H1 (cell line): ENCODE measurements at regions not wholly inside any gene's neighbourhood (a gene's known extent, or its start where the extent isn't known, plus 50 kb on each side); places are given as distances from the start of the nearest gene placed in this dataset.

Source experiments
- CTCF ChIA-PET: fragments of 300-600 bp; sonication (Branson Sonifier 250); formaldehyde crosslinking; loops from one replicate; lab custom pipeline; 2021; ENCODE audit not compliant: partially characterized antibody; lab: Charles Lee
- POLR2A ChIA-PET: fragments of 300-600 bp; sonication (Branson Sonifier 250); formaldehyde crosslinking; loops from one replicate; lab custom pipeline; 2021; ENCODE audit warnings: inconsistent platforms; ENCODE audit not compliant: partially characterized antibody; lab: Charles Lee
- DNase-seq, 2 experiments: peaks; one replicate each; pipeline versions ENCODE4 v3.0.0 to v3.0.0-alpha.2; 2010 to 2022; ENCODE audit warnings: low spot score in 2 of 2, low read depth in 1 of 2, mixed read lengths in 1 of 2
- FAIRE-seq: peaks from 2 replicates; lab custom pipeline; 2011; peaks lifted over from hg19 to GRCh38; lab: Jason Lieb, UNC
- H2AFZ ChIP-seq: 2 replicates; pipeline ENCODE4 v1.8.1; 2012; ENCODE audit warnings: low read length, inconsistent platforms
- H2AK5ac ChIP-seq: 2 replicates; pipeline ENCODE4 v1.6.1; 2013; ENCODE audit warnings: low read depth, low read length
- H2BK120ac ChIP-seq: replicated peaks from 2 replicates; pipeline ENCODE3; 2013; ENCODE audit warnings: low read depth, low read length, inconsistent platforms
- H2BK12ac ChIP-seq: 2 replicates; pipeline ENCODE4 v1.6.1; 2013; ENCODE audit warnings: low read depth, low read length
- H2BK15ac ChIP-seq: 2 replicates; pipeline ENCODE4 v1.6.1; 2013; ENCODE audit warnings: low read length
- H2BK20ac ChIP-seq: 2 replicates; pipeline ENCODE4 v1.6.1; 2013; ENCODE audit warnings: low read length
- H2BK5ac ChIP-seq: 2 replicates; pipeline ENCODE4 v1.6.1; 2013; ENCODE audit warnings: low read depth, low read length
- H3K14ac ChIP-seq: 2 replicates; pipeline ENCODE4 v1.6.1; 2013; ENCODE audit warnings: inconsistent platforms; ENCODE audit not compliant: insufficient read length
- H3K18ac ChIP-seq: 2 replicates; pipeline ENCODE4 v1.6.1; 2013; ENCODE audit warnings: low read length; ENCODE audit errors: extremely low read depth
- H3K23ac ChIP-seq: 2 replicates; pipeline ENCODE4 v1.6.1; 2013; ENCODE audit warnings: inconsistent platforms; ENCODE audit not compliant: insufficient read length
- H3K23me2 ChIP-seq: 2 replicates; pipeline ENCODE4 v1.6.1; 2013; ENCODE audit warnings: low read depth, low read length
- H3K27ac ChIP-seq: 2 replicates; pipeline ENCODE4 v1.6.1; 2011; ENCODE audit warnings: low read depth, low read length, inconsistent platforms
- H3K27me3 ChIP-seq, 4 experiments: replicated peaks in 1 of 4; 1 replicate in 1 of 4; 2 replicates in 3 of 4; pipeline versions ENCODE4 v1.6.1 to v1.8.1; 2011 to 2013; ENCODE audit warnings: low read length in 3 of 4, mild to moderate bottlenecking in 3 of 4, inconsistent platforms in 2 of 4, mixed read lengths in 2 of 4, moderate library complexity in 1 of 4; ENCODE audit not compliant: control insufficient read depth in 3 of 4, insufficient read depth in 3 of 4; ENCODE audit errors: extremely low read depth in 1 of 4
- H3K36me3 ChIP-seq, 4 experiments: 2 replicates each; pipeline versions ENCODE4 v1.6.1 to v1.8.1; 2011 to 2013; ENCODE audit warnings: mild to moderate bottlenecking in 4 of 4, low read length in 3 of 4, moderate library complexity in 2 of 4, control low read depth in 1 of 4, inconsistent platforms in 1 of 4; ENCODE audit not compliant: insufficient read depth in 4 of 4, control insufficient read depth in 2 of 4
- H3K4ac ChIP-seq: replicated peaks from 2 replicates; pipeline ENCODE3; 2013; ENCODE audit warnings: low read length, low read depth, mixed read lengths, inconsistent platforms; ENCODE audit not compliant: insufficient read length
- H3K4me1 ChIP-seq, 4 experiments: replicated peaks in 1 of 4; 1 replicate in 1 of 4; 2 replicates in 3 of 4; pipeline versions ENCODE4 v1.6.1 to v1.8.1; 2011 to 2013; ENCODE audit warnings: low read length in 3 of 4, inconsistent platforms in 2 of 4, mixed read lengths in 1 of 4; ENCODE audit not compliant: insufficient read depth in 4 of 4, control insufficient read depth in 3 of 4
- H3K4me2 ChIP-seq, 2 experiments: 2 replicates each; pipeline versions ENCODE4 v1.6.1 to v1.8.1; 2011 to 2013; ENCODE audit warnings: low read depth in 2 of 2, low read length in 2 of 2, control low read depth in 1 of 2, inconsistent platforms in 1 of 2, mild to moderate bottlenecking in 1 of 2; ENCODE audit not compliant: insufficient read depth in 1 of 2
- H3K4me3 ChIP-seq, 4 experiments: fragments of 200-600, 300-600 bp in 1 of 4; sonication (generic), shearing (Covaris generic), sonication (Bioruptor Twin) in 1 of 4; 2 replicates each; pipeline versions ENCODE4 v1.5.1 to v1.8.1; 2011 to 2016; ENCODE audit warnings: low read length in 4 of 4, low read depth in 3 of 4, control low read depth in 2 of 4, inconsistent platforms in 2 of 4, mild to moderate bottlenecking in 2 of 4, mixed read lengths in 1 of 4, moderate library complexity in 1 of 4; ENCODE audit not compliant: insufficient read depth in 2 of 4; ENCODE audit errors: extremely low read depth in 1 of 4
- H3K56ac ChIP-seq: replicated peaks from 2 replicates; pipeline ENCODE3; 2013; ENCODE audit warnings: low read depth, mild to moderate bottlenecking, mixed read lengths, low read length, inconsistent platforms; ENCODE audit not compliant: insufficient read length
- H3K79me1 ChIP-seq: 2 replicates; pipeline ENCODE4 v1.6.1; 2013; ENCODE audit warnings: low read depth, low read length, control low read depth
- H3K79me2 ChIP-seq, 2 experiments: 2 replicates each; pipeline versions ENCODE4 v1.6.1 to v1.8.1; 2012 to 2013; ENCODE audit warnings: low read length in 2 of 2, mild to moderate bottlenecking in 2 of 2, inconsistent platforms in 1 of 2; ENCODE audit not compliant: insufficient read depth in 2 of 2, control insufficient read depth in 1 of 2
- H3K9ac ChIP-seq, 4 experiments: replicated peaks in 1 of 4; 1 replicate in 1 of 4; 2 replicates in 3 of 4; pipeline versions ENCODE4 v1.6.1 to v1.8.1; 2011 to 2013; ENCODE audit warnings: low read depth in 3 of 4, low read length in 3 of 4, control low read depth in 2 of 4, mild to moderate bottlenecking in 2 of 4, moderate library complexity in 2 of 4, inconsistent platforms in 1 of 4; ENCODE audit errors: extremely low read depth in 1 of 4
- H3K9me3 ChIP-seq, 2 experiments: 2 replicates each; pipeline versions ENCODE4 v1.6.1 to v1.8.1; 2012 to 2013; ENCODE audit warnings: mild to moderate bottlenecking in 2 of 2, moderate library complexity in 2 of 2, control low read depth in 1 of 2, inconsistent platforms in 1 of 2, low read depth in 1 of 2, low read length in 1 of 2, mixed read lengths in 1 of 2; ENCODE audit not compliant: insufficient read depth in 2 of 2
- H4K20me1 ChIP-seq, 2 experiments: replicated peaks in 1 of 2; 2 replicates each; pipeline versions ENCODE3 to v1.8.1; 2011 to 2013; ENCODE audit warnings: inconsistent platforms in 2 of 2, low read length in 2 of 2, mild to moderate bottlenecking in 1 of 2; ENCODE audit not compliant: insufficient read depth in 2 of 2, control insufficient read depth in 1 of 2
- H4K5ac ChIP-seq: 2 replicates; pipeline ENCODE4 v1.6.1; 2013; ENCODE audit warnings: low read length, low read depth, mixed read lengths, inconsistent platforms; ENCODE audit not compliant: insufficient read length
- H4K8ac ChIP-seq: 2 replicates; pipeline ENCODE4 v1.8.0; 2013; ENCODE audit warnings: mild to moderate bottlenecking, moderate library complexity, low read length, inconsistent platforms; ENCODE audit not compliant: insufficient read depth; ENCODE audit errors: extremely low read depth
- H4K91ac ChIP-seq: replicated peaks from 2 replicates; pipeline ENCODE3; 2013; ENCODE audit warnings: low read length, mixed read lengths, inconsistent platforms; ENCODE audit not compliant: insufficient read length
- ATF3 ChIP-seq: IDR thresholded peaks from 2 replicates; pipeline ENCODE4 v1.6.1; 2011; ENCODE audit warnings: low read depth, mild to moderate bottlenecking, low read length; ENCODE audit not compliant: insufficient read depth
- CBX8 ChIP-seq: fragments of 300-800, 300-1000 bp; sonication (generic); IDR thresholded peaks from 2 replicates; pipeline ENCODE4 v1.7.1; 2016; ENCODE audit warnings: low read depth, low read length, borderline replicate concordance
- CEBPB ChIP-seq: IDR thresholded peaks from 2 replicates; pipeline ENCODE4 v1.6.1; 2012; ENCODE audit warnings: low read depth, low read length
- EGR1 ChIP-seq: IDR thresholded peaks from 2 replicates; pipeline ENCODE4 v1.6.1; 2011; ENCODE audit warnings: low read depth, low read length, borderline replicate concordance
- GTF2F1 ChIP-seq: IDR thresholded peaks from 2 replicates; pipeline ENCODE4 v1.6.1; 2012; ENCODE audit warnings: low read depth, low read length, improper control_type of control experiment, borderline replicate concordance
- KDM5A ChIP-seq: fragments of 200-600 bp; IDR thresholded peaks from 2 replicates; pipeline ENCODE4 v1.7.1; 2012; ENCODE audit warnings: mild to moderate bottlenecking, low read length, inconsistent platforms, mixed read lengths
- SIX5 ChIP-seq: IDR thresholded peaks from 2 replicates; pipeline ENCODE4 v1.6.1; 2011; ENCODE audit warnings: mild to moderate bottlenecking, low read depth, low read length
- TBP ChIP-seq: IDR thresholded peaks from 2 replicates; pipeline ENCODE4 v1.6.1; 2011; ENCODE audit warnings: low read depth, low read length, improper control_type of control experiment
- WGBS, 2 experiments: shearing (Covaris generic) in 1 of 2; methylation state at CpG; one replicate each; pipeline versions ENCODE4 v1.1.6 to v1.1.7; 2013 to 2015; ENCODE audit warnings: low lambda C conversion rate in 2 of 2, mixed read lengths in 2 of 2, inconsistent platforms in 1 of 2, low coverage in 1 of 2, missing lambda C conversion rate in 1 of 2; ENCODE audit not compliant: insufficient replicate concordance in 2 of 2, insufficient coverage in 1 of 2, insufficient read length in 1 of 2; ENCODE audit errors: extremely low coverage in 1 of 2, missing lambda C conversion rate in 1 of 2; 5-methylcytosine and 5-hydroxymethylcytosine counted together

DNA sequence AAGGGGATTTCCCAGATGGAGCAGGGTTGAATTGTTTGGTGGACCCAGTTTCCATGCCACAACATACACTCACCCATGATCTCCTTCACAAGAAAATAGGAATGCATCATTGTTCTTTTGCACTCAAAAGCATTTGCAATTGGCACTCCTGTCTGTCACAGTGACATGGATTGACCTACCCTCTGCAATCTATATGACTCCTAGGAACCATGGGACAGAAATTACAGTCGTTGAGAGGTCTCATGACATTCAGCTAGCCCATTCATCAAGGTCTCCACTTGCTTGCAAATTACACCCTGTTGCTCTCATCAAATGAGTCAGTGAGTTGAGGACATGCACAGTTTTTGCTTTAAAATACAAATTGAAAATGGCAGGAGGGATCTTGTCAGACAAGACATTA, 448.5 kb downstream of the LPIN1 start:
- no peak overlapping the region for H2BK12ac ChIP-seq
- TF ChIP-seq KDM5A (no peak), CEBPB (no peak), EGR1 (no peak), SIX5 (no peak), TBP (no peak), ATF3 (no peak), GTF2F1 (no peak), CBX8 (no peak)
- TF ChIP-seq, all 59 proteins: peak for 0
- no peak overlapping the region for H3K18ac ChIP-seq
- no peak overlapping the region for H2BK15ac ChIP-seq
- no peaks in the 10 kb centered on the region; a peak in 1 of 8 replicates for H3K36me3 ChIP-seq
- H3K4me2 ChIP-seq, result no peak overlapping the region
- no peak overlapping the region for H2AK5ac ChIP-seq
- H4K8ac ChIP-seq, result no peak overlapping the region
- H3K27me3 ChIP-seq, result no peaks in the 10 kb centered on the region
- no peak overlapping the region for H3K27ac ChIP-seq
- no peaks in the 10 kb centered on the region for H3K4me1 ChIP-seq
- CTCF ChIA-PET, result interaction anchor here (1.1 kb wide), 1 partner anchor 12 kb away, joined by 3 read pairs; no protein-coding TSS in a partner anchor
- H2BK120ac ChIP-seq, result no peak overlapping the region
- no peak overlapping the region for H2BK20ac ChIP-seq
- no peaks in the 10 kb centered on the region for H3K79me1 ChIP-seq
- no peak for FAIRE-seq
- no peak for DNase-seq
- no peaks in the 10 kb centered on the region for H3K79me2 ChIP-seq
- no peak overlapping the region for H3K4me3 ChIP-seq
- no peak overlapping the region for H4K91ac ChIP-seq
- WGBS, 2 experiments, result 94% methylated on average over 1 of the region's 1 CpG; no CpG with 5 or more reads in 1 of the 2 experiments
- H3K23me2 ChIP-seq, result no peaks in the 10 kb centered on the region
- no peaks in the 10 kb centered on the region for H4K20me1 ChIP-seq
- H2AFZ ChIP-seq, result no peak overlapping the region
- H2BK5ac ChIP-seq, result no peak overlapping the region
- no peaks in the 10 kb centered on the region for H3K9me3 ChIP-seq
- no peak overlapping the region for H3K56ac ChIP-seq
- no peak overlapping the region for H3K4ac ChIP-seq
- no peak overlapping the region for H3K9ac ChIP-seq
- POLR2A ChIA-PET, result no interaction called here
- no peak overlapping the region for H4K5ac ChIP-seq
- H3K14ac ChIP-seq, result no peak overlapping the region
- H3K23ac ChIP-seq, result no peak overlapping the region
